Suprapubic skin (tissue), 4 donors: ENCODE measurements at regions not wholly inside any gene's neighbourhood (a gene's known extent, or its start where the extent isn't known, plus 50 kb on each side); places are given as distances from the start of the nearest gene placed in this dataset.

Source experiments
- DNase-seq, 2 donors: peaks; one replicate each; pipeline ENCODE4 v3.0.0-alpha.2; 2019; ENCODE audit warnings: low spot score in 2 of 2
- H3K27ac ChIP-seq: fragments of 200-600 bp; sonication (generic); one replicate; pipeline ENCODE4 v1.5.1; 2019
- H3K27me3 ChIP-seq: fragments of 200-600 bp; sonication (generic); one replicate; pipeline ENCODE4 v1.5.1; 2019
- H3K36me3 ChIP-seq: fragments of 200-600 bp; sonication (generic); one replicate; pipeline ENCODE4 v1.5.1; 2019
- H3K4me1 ChIP-seq: fragments of 200-600 bp; sonication (generic); one replicate; pipeline ENCODE4 v1.5.1; 2019
- H3K4me3 ChIP-seq: fragments of 200-600 bp; sonication (generic); one replicate; pipeline ENCODE4 v1.5.1; 2019; ENCODE audit warnings: mild to moderate bottlenecking
- H3K9me3 ChIP-seq: fragments of 200-600 bp; sonication (generic); one replicate; pipeline ENCODE4 v1.5.1; 2019
- EP300 ChIP-seq: sonication (generic); formaldehyde crosslinking; IDR thresholded peaks from one replicate; pipeline ENCODE4 v1.6.1; 2017; ENCODE audit warnings: antibody characterized with exemption
- POLR2A ChIP-seq, 2 donors: fragments of 450-650 bp; IDR thresholded peaks; one replicate each; pipeline ENCODE4 v1.6.1; 2017; ENCODE audit warnings: antibody characterized with exemption in 2 of 2, mild to moderate bottlenecking in 2 of 2, moderate library complexity in 2 of 2
- POLR2AphosphoS5 ChIP-seq, 3 donors: sonication (generic); formaldehyde crosslinking; IDR thresholded peaks; one replicate each; pipeline ENCODE4 v1.6.1; 2017; ENCODE audit warnings: antibody characterized with exemption in 3 of 3
- WGBS: methylation state at CpG from one replicate; pipeline ENCODE4 v1.1.5; 2018; 5-methylcytosine and 5-hydroxymethylcytosine counted together
- TF ChIP-seq, protein P1 (sequence below), 2 donors: fragments of 200-600 bp in 1 of 2; fragments of 450-650 bp in 1 of 2; sonication (generic) in 1 of 2; IDR thresholded peaks; one replicate each; pipeline ENCODE4 v1.5.1; 2016 to 2019; ENCODE audit warnings: antibody characterized with exemption in 2 of 2, mild to moderate bottlenecking in 1 of 2, moderate library complexity in 1 of 2

DNA sequence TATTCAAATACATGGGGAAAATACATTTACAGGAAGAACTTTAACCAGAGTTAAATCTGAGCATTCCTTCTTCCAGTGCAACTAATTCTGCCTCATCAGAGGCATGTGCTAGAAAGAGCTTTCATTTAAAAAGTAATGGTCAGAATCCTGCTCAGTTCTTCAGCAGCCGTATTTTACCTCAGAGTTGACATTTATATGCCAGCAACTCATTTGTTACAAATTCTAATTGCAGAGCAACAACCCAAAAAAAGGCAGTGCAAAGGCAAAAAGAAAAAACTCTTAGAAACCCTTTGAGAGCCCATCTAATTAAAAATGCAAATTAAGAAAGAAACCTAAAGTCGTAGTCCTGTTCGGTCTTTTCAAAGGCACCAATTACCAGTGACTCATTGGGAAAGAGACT is 392.5 kb downstream of the PBX1 start:
- no peaks in the 10 kb centered on the region for H3K4me1 ChIP-seq
- peaks cover 10% of the 10 kb centered on the region for H3K9me3 ChIP-seq
- no peaks in the 10 kb centered on the region for H3K36me3 ChIP-seq
- WGBS, result 70% methylated on average over 3 of the region's 3 CpGs
- H3K27ac ChIP-seq, result peak overlapping the region; percentile 50
- TF ChIP-seq POLR2AphosphoS5 (IDR thresholded peaks at IDR 0.05) (no peak), EP300 (no peak), POLR2A (IDR thresholded peaks at IDR 0.05) (no peak)
- TF ChIP-seq, protein P1, sequence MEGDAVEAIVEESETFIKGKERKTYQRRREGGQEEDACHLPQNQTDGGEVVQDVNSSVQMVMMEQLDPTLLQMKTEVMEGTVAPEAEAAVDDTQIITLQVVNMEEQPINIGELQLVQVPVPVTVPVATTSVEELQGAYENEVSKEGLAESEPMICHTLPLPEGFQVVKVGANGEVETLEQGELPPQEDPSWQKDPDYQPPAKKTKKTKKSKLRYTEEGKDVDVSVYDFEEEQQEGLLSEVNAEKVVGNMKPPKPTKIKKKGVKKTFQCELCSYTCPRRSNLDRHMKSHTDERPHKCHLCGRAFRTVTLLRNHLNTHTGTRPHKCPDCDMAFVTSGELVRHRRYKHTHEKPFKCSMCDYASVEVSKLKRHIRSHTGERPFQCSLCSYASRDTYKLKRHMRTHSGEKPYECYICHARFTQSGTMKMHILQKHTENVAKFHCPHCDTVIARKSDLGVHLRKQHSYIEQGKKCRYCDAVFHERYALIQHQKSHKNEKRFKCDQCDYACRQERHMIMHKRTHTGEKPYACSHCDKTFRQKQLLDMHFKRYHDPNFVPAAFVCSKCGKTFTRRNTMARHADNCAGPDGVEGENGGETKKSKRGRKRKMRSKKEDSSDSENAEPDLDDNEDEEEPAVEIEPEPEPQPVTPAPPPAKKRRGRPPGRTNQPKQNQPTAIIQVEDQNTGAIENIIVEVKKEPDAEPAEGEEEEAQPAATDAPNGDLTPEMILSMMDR (IDR thresholded peaks at IDR 0.05), result no peak
- H3K4me3 ChIP-seq, result no peak overlapping the region
- DNase-seq, result no peak
- no peaks in the 10 kb centered on the region for H3K27me3 ChIP-seq

DNA sequence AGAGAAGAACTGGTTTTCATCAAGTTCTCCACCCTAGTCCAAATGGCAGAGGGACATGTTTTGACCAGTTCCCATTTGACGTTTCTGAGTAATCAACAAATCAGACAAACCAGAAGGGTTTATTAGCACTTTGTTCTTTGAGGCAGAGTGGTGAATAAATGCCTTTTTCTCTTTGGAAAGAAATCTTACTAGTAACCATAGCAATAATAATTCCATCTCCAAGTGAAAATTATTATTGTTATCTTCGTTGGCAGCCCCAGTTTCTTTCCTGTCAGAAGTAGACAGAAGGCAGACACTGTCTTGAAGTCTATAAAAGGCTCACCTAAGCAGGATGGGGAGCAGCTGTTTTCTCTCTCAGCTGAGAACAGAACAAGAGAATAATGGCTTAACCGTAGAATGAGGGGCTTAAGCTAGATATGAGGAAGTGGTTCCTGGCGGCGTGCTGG is 391.6 kb downstream of the PBX1 start:
- DNase-seq, result no peak
- Histone ChIP-seq H3K4me1 (no peaks in the 10 kb centered on the region), H3K27ac (peak overlapping the region; percentile 50), H3K27me3 (no peaks in the 10 kb centered on the region), H3K9me3 (peaks cover 10% of the 10 kb centered on the region), H3K4me3 (no peak overlapping the region), H3K36me3 (no peaks in the 10 kb centered on the region)
- TF ChIP-seq POLR2A (IDR thresholded peaks at IDR 0.05) (no peak), EP300 (no peak)
- TF ChIP-seq, protein P1 (IDR thresholded peaks at IDR 0.05), result no peak
- WGBS, result 34% methylated on average over 5 of the region's 5 CpGs

- WGBS, result 40% methylated on average over 2 of the region's 2 CpGs
- H3K36me3 ChIP-seq, result no peaks in the 10 kb centered on the region
- peaks cover 10% of the 10 kb centered on the region for H3K9me3 ChIP-seq
- H3K4me3 ChIP-seq, result no peak overlapping the region
- TF ChIP-seq POLR2AphosphoS5 (IDR thresholded peaks at IDR 0.05), result no peak
- TF ChIP-seq, protein P1 (IDR thresholded peaks at IDR 0.05), result peak in 1 of 2 donors; percentile 11
- H3K27ac ChIP-seq, result peak overlapping the region; percentile 13
- no peaks in the 10 kb centered on the region for H3K4me1 ChIP-seq
- no peaks in the 10 kb centered on the region for H3K27me3 ChIP-seq
- DNase-seq, result no peak
These were observed 390.9 kb downstream of the PBX1 start for GRCh38 chr1:164949771-164950471.

GRCh38 chr1:164948101-164948500 is 389.1 kb downstream of the PBX1 start:
- Histone ChIP-seq H3K27ac (no peak overlapping the region), H3K9me3 (peaks cover 10% of the 10 kb centered on the region), H3K27me3 (no peaks in the 10 kb centered on the region), H3K4me3 (no peak overlapping the region), H3K36me3 (no peaks in the 10 kb centered on the region), H3K4me1 (no peaks in the 10 kb centered on the region)
- TF ChIP-seq, protein P1 (IDR thresholded peaks at IDR 0.05), result no peak
- no peak for TF ChIP-seq POLR2A (IDR thresholded peaks at IDR 0.05)
- TF ChIP-seq EP300, result no peak
- no peak for TF ChIP-seq POLR2AphosphoS5 (IDR thresholded peaks at IDR 0.05)
- DNase-seq, result no peak
- WGBS, result 94% methylated on average over 1 of the region's 1 CpG

DNA sequence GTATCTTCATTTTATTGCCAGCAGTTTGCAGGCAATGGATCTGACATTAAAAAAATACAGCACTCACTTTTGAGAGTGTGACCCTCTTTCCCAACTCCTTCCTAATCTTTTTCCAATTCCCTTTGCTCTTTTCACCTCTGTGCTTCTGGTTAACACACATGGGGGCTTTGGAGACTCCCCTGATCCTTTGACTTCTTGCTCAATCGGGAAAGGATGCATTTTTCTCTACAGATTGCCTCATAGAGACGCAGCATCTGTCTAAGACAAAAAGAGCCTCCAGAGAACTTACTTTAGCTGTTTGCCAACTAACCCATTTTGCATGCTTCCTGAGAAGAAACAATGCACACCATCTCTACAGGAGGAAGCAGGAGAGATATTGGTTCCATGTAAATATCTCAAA is 378.3 kb downstream of the PBX1 start:
- no peak for DNase-seq
- 47% methylated on average over 2 of the region's 2 CpGs for WGBS
- TF ChIP-seq POLR2AphosphoS5 (IDR thresholded peaks at IDR 0.05) (no peak), EP300 (no peak), POLR2A (IDR thresholded peaks at IDR 0.05) (no peak)
- TF ChIP-seq, protein P1 (IDR thresholded peaks at IDR 0.05), result no peak
- Histone ChIP-seq H3K27ac (no peak overlapping the region), H3K27me3 (no peaks in the 10 kb centered on the region), H3K4me3 (no peak overlapping the region), H3K9me3 (no peaks in the 10 kb centered on the region), H3K4me1 (no peaks in the 10 kb centered on the region), H3K36me3 (no peaks in the 10 kb centered on the region)
